ENCODE measurements at regions not wholly inside any gene's neighbourhood (a gene's known extent, or its start where the extent isn't known, plus 50 kb on each side); places are given as distances from the start of the nearest gene placed in this dataset.
"Not testable (repeated sequence)": the region's sequence is repeated elsewhere in the genome, so short reads cannot be mapped to it uniquely, and the experiment has no call there.

DNA sequence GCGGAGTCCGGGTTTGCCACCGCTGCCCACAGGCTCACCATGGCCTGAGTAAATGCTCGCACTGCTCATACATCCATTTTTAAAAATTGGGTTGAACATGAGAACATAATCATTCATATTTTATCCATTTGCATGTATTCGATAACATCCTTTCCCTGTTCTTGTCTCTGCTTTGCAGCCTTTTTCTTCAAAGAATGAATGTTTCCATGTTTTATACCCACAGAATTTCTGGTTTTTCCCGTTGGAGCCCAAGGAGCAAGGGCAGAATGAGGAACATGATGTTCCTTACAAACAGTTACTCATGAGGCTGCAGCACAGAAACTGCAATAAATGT is 146.5 kb downstream of the CCDC74A start:
- WGBS, 2 donors, result 0 to 1% methylated on average over 6 of the region's 6 CpGs
- intact Hi-C loops (cut with DNase I; ENCODE audit: low total_unique reads), result loop anchor here (10.0 kb wide), 2 partner anchors 131 to 259 kb away; no protein-coding TSS in a partner anchor
- Histone ChIP-seq H3K36me3 (ENCODE audit: low read depth, missing control alignments) (no peaks in the 10 kb centered on the region), H3K27ac (no peak overlapping the region), H3K27me3 (no peaks in the 10 kb centered on the region), H3K4me3 (peak overlapping the region in 1 of 2 donors; percentile 43), H3K4me1 (peaks cover 33% of the 10 kb centered on the region), H3K9me3 (no peaks in the 10 kb centered on the region)
- no peak for DNase-seq
- no peak for TF ChIP-seq POLR2A (IDR thresholded peaks at IDR 0.05)
- TF ChIP-seq, protein P1, sequence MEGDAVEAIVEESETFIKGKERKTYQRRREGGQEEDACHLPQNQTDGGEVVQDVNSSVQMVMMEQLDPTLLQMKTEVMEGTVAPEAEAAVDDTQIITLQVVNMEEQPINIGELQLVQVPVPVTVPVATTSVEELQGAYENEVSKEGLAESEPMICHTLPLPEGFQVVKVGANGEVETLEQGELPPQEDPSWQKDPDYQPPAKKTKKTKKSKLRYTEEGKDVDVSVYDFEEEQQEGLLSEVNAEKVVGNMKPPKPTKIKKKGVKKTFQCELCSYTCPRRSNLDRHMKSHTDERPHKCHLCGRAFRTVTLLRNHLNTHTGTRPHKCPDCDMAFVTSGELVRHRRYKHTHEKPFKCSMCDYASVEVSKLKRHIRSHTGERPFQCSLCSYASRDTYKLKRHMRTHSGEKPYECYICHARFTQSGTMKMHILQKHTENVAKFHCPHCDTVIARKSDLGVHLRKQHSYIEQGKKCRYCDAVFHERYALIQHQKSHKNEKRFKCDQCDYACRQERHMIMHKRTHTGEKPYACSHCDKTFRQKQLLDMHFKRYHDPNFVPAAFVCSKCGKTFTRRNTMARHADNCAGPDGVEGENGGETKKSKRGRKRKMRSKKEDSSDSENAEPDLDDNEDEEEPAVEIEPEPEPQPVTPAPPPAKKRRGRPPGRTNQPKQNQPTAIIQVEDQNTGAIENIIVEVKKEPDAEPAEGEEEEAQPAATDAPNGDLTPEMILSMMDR (IDR thresholded peaks at IDR 0.05), result peak in 1 of 3 experiments; percentile 4

DNA sequence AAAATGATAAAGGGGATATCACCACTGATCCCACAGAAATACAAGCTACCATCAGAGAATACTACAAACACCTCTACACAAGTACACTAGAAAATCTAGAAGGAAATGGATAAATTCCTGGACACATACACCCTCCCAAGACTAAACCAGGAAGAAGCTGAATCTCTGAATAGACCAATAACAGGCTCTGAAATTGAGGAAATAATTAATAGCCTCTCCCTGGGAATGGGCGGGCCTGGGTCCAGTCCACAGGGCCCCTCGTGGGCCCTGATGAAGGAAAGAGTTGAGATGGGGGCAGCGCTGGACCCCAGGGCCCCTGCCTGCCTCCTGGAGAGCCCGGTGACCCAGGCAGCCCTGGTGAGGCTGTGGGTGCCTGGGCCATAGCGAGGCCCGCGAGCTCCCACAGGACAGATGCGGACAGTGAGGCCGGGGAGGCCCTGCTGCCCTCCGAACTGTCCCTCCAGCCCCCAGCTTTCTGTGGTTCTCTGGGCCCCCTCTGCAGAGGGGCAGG is 154.0 kb downstream of the CCDC74A start:
- H3K36me3 ChIP-seq (ENCODE audit: low read depth, missing control alignments); H3K9me3 ChIP-seq; H3K27me3 ChIP-seq; DNase-seq; intact Hi-C loops (cut with DNase I; ENCODE audit: low total_unique reads): not testable (repeated sequence)
- Histone ChIP-seq H3K4me1 (peaks cover 14% of the 10 kb centered on the region), H3K27ac (peak overlapping the region; percentile 90 to 93), H3K4me3 (peak overlapping the region; percentile 74 to 88)
- 5 to 10% methylated on average over 7 of the region's 10 CpGs for WGBS, 2 donors

DNA sequence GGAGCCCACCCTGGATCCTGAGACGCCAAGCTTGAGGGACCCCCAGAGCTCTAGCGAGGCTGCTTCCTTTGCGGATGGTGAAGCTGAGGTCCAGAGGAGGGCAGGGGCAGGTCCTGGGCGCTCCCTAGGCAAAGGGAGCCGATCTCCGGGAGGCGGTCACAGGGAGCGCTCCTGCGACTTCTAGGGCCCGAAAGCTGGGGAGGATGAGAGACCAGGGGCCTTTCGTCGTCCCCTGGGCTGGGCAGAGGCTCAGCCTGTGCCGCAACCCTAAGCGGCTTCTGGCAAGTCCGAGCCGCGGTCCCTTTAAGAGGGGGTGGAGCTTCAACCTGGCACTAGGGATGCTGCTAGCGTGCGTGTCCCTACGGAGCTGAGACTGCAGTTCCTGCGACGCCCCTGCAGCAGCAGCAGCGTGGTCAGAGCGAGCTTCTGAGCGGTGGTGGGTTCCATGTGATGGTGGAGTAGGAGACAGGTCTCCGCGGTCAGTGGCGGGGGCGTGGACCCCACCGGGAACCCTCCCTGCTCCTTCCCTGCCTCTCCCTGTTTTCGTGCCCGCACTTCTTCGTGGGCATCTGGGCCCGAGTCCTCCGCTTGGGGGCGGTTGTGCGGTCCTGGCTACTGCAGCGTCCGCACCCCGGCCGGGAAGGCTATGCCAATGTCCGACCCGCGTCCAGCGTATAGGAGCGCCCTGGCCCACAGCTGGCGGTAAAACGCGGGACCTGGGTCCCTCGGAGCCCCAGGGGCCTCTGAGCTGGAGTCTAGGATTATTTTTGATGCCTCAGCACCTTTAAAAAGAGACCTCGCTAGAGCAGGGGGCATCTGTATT is 154.6 kb downstream of the CCDC74A start:
- peaks cover 14% of the 10 kb centered on the region for H3K4me1 ChIP-seq
- H3K27ac ChIP-seq, result peak overlapping the region; percentile 90 to 93
- TF ChIP-seq, protein P1 (IDR thresholded peaks at IDR 0.05), result no peak
- TF ChIP-seq POLR2A (IDR thresholded peaks at IDR 0.05), result no peak
- intact Hi-C loops (cut with DNase I; ENCODE audit: low total_unique reads), result no loop called here
- H3K27me3 ChIP-seq, result no peaks in the 10 kb centered on the region
- no peaks in the 10 kb centered on the region for H3K9me3 ChIP-seq
- H3K4me3 ChIP-seq, result peak overlapping the region; percentile 74 to 88
- peak; percentile 97 for DNase-seq
- H3K36me3 ChIP-seq (ENCODE audit: low read depth, missing control alignments), result no peaks in the 10 kb centered on the region
- WGBS, 2 donors, result 0 to 2% methylated on average over 19 to 43 of the region's 51 CpGs

DNA sequence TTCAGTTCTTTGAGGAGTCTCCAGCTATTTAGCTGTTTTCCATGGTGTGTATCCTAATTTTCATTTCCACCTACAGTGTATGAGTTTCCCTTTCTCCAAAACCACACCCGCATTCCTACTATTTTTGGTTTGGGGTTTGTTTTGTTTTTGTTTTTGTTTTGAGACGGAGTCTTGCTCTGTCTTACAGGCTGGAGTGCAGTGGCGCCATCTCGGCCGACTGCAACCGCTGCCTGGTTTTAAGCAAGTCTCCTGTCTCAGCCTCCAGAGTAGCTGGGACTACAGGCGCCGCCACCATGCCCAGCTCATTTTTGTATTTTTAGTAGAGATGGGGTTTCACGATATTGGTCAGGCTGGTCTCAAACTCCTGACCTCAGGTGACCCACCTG is 155.2 kb downstream of the CCDC74A start:
- H3K36me3 ChIP-seq (ENCODE audit: low read depth, missing control alignments); H3K27me3 ChIP-seq; intact Hi-C loops (cut with DNase I; ENCODE audit: low total_unique reads); H3K9me3 ChIP-seq: not testable (repeated sequence)
- peak; percentile 68 for DNase-seq
- Histone ChIP-seq H3K27ac (peak overlapping the region; percentile 90 to 93), H3K4me1 (peaks cover 14% of the 10 kb centered on the region), H3K4me3 (peak overlapping the region; percentile 74 to 88)
- WGBS, 2 donors, result 2 to 5% methylated on average over 9 of the region's 9 CpGs

DNA sequence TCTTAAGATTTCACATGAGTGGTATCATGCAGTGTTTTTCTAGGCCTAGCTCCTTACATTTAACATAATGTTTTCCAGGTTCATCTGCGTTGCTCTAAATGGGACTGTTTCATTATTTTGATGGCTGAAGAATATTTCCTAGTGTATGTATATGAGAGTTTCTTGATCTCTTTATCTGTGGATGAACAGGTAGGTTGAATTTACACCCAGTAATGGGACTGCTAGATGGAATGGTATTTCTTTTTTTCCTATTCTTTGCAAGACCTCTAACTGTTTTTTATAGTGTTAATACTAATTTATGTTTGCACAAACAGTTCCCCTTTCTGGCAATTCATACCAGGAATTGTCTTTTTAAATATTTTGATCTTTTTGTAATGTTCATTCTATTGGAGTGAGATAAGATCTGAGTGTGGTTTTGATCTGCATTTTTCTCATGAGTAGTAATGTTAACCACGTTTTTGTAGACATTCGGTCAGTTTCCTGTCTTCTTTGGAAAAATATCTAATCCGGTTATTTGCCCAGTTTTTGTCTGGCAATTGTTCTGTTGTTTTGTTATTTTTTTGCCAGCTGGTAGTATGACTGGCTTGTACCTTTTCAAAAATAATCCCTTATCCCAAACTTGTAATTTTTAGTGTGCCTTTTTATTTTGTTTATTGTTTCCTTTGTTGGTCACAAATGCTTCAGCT is 157.1 kb downstream of the CCDC74A start:
- H3K9me3 ChIP-seq; H3K4me3 ChIP-seq; intact Hi-C loops (cut with DNase I; ENCODE audit: low total_unique reads); H3K27ac ChIP-seq; H3K36me3 ChIP-seq (ENCODE audit: low read depth, missing control alignments); DNase-seq; H3K27me3 ChIP-seq: not testable (repeated sequence)
- peaks cover 14% of the 10 kb centered on the region for H3K4me1 ChIP-seq
- 50 to 51% methylated on average over 4 of the region's 4 CpGs for WGBS, 2 donors

DNA sequence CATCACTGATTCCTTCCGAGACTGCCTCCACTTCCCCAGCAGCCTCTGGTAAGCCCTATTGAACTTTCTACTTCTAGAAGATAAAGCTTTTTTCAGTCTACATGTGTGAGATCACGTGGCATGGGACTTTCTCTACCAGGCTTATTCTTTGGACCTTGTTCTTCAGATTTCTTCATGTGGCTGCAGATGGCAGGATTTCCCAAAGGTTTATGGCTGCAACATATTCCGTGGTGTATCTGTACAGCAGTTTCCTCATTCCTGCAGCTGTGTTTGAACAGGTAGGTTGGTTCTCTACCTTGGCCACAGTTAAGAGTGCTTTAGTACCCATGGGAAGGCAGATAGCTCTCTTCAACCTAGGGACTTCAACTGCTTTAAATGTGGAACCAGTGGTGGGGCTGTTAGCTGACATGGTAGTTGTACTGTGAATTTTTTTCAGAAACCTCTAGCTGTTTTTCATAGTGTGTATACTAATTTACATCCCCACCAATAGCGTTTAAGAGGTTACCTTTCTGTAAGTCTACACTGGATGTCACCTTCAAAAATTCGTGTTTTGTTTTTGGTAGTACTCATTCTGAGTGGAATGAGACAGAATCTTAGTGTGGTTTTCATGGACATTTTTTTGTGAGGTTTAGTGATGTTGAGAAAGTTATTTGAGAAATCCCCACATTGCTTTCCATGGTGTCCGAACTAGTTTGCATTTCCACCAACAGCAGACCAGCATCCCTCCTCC is 158.6 kb downstream of the CCDC74A start:
- intact Hi-C loops (cut with DNase I; ENCODE audit: low total_unique reads); H3K36me3 ChIP-seq (ENCODE audit: low read depth, missing control alignments); H3K27ac ChIP-seq; H3K27me3 ChIP-seq; DNase-seq; H3K4me3 ChIP-seq; H3K9me3 ChIP-seq: not testable (repeated sequence)
- WGBS, 2 donors, result 63 to 69% methylated on average over 6 of the region's 6 CpGs
- peaks cover 14% of the 10 kb centered on the region for H3K4me1 ChIP-seq

DNA sequence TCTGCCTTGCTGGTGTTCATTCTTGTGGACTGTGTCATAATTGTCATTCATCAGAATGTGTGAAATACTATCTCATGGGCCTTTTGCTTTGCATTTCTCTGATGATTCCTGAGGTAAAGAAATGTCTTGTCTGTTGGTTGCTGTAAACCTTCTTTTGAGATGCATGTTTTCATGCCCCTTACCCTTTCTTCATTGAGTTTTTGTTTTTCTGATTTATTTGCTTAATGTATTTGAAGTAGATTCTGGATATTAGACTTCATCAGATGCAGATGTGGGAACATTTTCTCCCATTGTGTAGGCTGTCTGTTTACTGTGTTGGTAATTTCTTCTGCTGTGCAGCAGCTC is 159.2 kb downstream of the CCDC74A start:
- H3K36me3 ChIP-seq (ENCODE audit: low read depth, missing control alignments); intact Hi-C loops (cut with DNase I; ENCODE audit: low total_unique reads); H3K9me3 ChIP-seq; H3K27ac ChIP-seq; H3K4me3 ChIP-seq; H3K27me3 ChIP-seq; DNase-seq: not testable (repeated sequence)
- H3K4me1 ChIP-seq, result peaks cover 10% of the 10 kb centered on the region

DNA sequence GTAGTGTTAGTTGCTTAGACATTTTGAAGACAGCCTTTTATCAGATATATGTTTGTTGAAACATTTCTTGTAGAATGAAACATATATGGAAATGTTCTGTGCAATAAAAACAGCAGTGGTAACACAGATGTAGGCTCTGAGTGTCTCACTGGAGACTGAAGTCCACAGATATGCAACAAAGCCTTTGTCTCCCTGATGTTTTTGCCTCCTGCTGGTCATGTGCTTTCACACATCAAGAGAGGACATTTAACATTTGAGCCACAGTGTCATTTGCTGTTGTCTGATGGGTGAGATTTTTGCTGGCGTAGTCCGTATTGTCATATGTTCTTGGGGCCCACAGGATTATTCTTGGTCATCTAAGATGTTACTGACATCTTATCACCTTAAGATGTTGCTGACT is 161.4 kb downstream of the CCDC74A start:
- DNase-seq; H3K36me3 ChIP-seq (ENCODE audit: low read depth, missing control alignments); H3K4me1 ChIP-seq; H3K4me3 ChIP-seq; H3K9me3 ChIP-seq; H3K27ac ChIP-seq; H3K27me3 ChIP-seq; intact Hi-C loops (cut with DNase I; ENCODE audit: low total_unique reads): not testable (repeated sequence)
- WGBS, 2 donors, result 100% methylated on average over 2 of the region's 2 CpGs; no CpG with 5 or more reads in 1 of the 2 donors

DNA sequence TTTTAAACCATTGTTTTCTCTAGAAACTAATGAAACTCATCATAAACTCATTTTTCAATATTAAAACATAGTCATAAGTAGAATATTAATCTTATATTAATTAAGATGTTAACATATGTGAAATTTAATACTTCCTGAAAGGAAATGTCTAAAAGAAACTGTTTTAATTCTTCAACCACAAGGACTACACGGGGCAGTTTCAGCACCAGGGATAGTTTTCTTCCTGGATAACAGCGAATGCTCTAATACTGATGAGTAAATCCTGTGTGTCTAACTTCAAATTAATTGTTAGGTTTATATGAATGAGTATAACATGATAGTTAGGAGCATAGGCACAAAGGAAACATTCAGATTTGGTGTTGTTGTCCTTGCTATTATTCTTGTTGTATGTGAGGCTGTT is 183.6 kb downstream of the CCDC74A start:
- H3K4me1 ChIP-seq; intact Hi-C loops (cut with DNase I; ENCODE audit: low total_unique reads); H3K27me3 ChIP-seq; DNase-seq; H3K4me3 ChIP-seq; H3K9me3 ChIP-seq; H3K27ac ChIP-seq; H3K36me3 ChIP-seq (ENCODE audit: low read depth, missing control alignments): not testable (repeated sequence)
- 67 to 68% methylated on average over 2 of the region's 2 CpGs for WGBS, 2 donors

All from testis (tissue), 2 donors.